ENCODE measurements at regions not wholly inside any gene's neighbourhood (a gene's known extent, or its start where the extent isn't known, plus 50 kb on each side); places are given as distances from the start of the nearest gene placed in this dataset.

DNA sequence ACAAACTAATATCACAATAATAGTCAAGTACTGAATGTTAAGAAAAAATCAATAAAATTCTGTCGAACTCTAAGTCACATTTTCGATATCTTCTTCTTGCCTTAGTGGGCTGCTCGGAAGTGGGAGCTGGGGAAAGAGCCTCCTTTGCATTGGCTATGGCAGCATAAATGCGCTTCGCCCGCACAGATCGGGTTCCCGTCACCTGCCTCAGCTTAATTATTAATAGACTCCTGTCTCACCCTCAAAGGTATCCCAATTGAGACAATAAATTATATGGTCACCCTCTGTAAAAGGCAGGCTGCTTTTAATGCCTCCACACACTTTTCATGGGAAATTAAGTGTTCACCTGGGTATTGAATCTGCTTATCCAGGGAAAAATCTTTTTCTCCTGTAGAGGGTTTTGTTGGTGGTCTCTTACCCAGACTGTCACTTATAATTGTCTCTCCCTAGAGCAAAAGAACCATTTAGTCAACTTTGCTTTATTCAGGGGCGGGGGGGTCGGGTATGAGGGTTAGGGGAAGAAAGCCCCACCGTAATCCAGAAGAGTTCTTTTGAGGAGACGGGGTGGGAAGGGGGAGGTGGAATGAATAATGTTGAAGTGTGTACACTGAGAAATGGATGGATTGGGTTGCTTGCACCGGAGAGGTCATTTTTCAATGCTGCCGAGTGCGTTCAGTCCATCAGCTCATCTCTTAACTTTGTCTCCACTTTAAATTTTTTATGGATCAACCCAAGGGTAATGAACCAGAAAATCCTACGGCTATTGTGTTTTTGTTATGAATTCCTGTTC, 682.6 kb upstream of the SGCG start:
- no peak overlapping the region; the same call in 1 of the 2 replicates for H3K4me2 ChIP-seq
- CTCF ChIA-PET = interaction anchor here (1.5 kb wide), 1 partner anchor 12 kb away, joined by 3 read pairs; no protein-coding TSS in a partner anchor
- H3K9me3 ChIP-seq = no peaks in the 10 kb centered on the region
- WGBS (ENCODE audit: low lambda C conversion rate) = 31% methylated on average over 16 of the region's 16 CpGs
- no peaks in the 10 kb centered on the region for H4K20me1 ChIP-seq (ENCODE audit: insufficient read depth)
- no peaks in the 10 kb centered on the region for H3K9me2 ChIP-seq
- TF ChIP-seq RFX5 (IDR thresholded peaks at IDR 0.05; ENCODE audit: low read length) (no peak), EZH2phosphoT487 (IDR thresholded peaks at IDR 0.05; ENCODE audit: borderline replicate concordance, low read depth) (no peak), MAX (IDR thresholded peaks at IDR 0.05; ENCODE audit: low read depth) (no peak), NRF1 (IDR thresholded peaks at IDR 0.05; ENCODE audit: low read depth, low read length) (no peak), ELF1 (IDR thresholded peaks at IDR 0.05) (no peak), SMC3 (IDR thresholded peaks at IDR 0.05; ENCODE audit: low read depth, low read length) (no peak), FOSL2 (IDR thresholded peaks at IDR 0.05; ENCODE audit: borderline replicate concordance, low read depth) (no peak), EP300 (IDR thresholded peaks at IDR 0.05; ENCODE audit: borderline replicate concordance in 1 of 2, low read depth in 1 of 2, low read length in 1 of 2) (no peak), MEF2A (IDR thresholded peaks at IDR 0.05; ENCODE audit: borderline replicate concordance, low read depth) (no peak), FOXJ3 (CRISPR knock-in tag; IDR thresholded peaks at IDR 0.05) (no peak), RAD21 (IDR thresholded peaks at IDR 0.05; ENCODE audit: low read length) (no peak), RXRA (IDR thresholded peaks at IDR 0.05; ENCODE audit: borderline replicate concordance, low read depth) (no peak), NFIC (IDR thresholded peaks at IDR 0.05; ENCODE audit: borderline replicate concordance) (no peak), TAF1 (IDR thresholded peaks at IDR 0.05; ENCODE audit: borderline replicate concordance, low read depth, low read length) (no peak), REST (IDR thresholded peaks at IDR 0.05; ENCODE audit: low read depth, low read length) (no peak), GABPA (IDR thresholded peaks at IDR 0.05; ENCODE audit: low read depth) (no peak)
- no peaks in the 10 kb centered on the region for H3K4me1 ChIP-seq (ENCODE audit: control insufficient read depth in 1 of 2, insufficient read depth in 2 of 2, low read depth in 1 of 2, low read length in 1 of 2)
- H3K36me3 ChIP-seq (replicated peaks in 1 of 2; ENCODE audit: control insufficient read depth in 1 of 2, insufficient read depth in 2 of 2, low read length in 1 of 2) = no peaks in the 10 kb centered on the region
- H3K9ac ChIP-seq = no peak overlapping the region
- no peak for DNase-seq
- no peaks in the 10 kb centered on the region for H3F3A ChIP-seq (replicated peaks; ENCODE audit: insufficient read depth)
- no peak overlapping the region for H2AFZ ChIP-seq (ENCODE audit: low read depth)
- no peaks in the 10 kb centered on the region for H3K79me2 ChIP-seq (ENCODE audit: insufficient read depth)
- no peak overlapping the region for H3K27ac ChIP-seq (ENCODE audit: low read depth in 2 of 2, low read length in 1 of 2)
- no peaks in the 10 kb centered on the region for H3K27me3 ChIP-seq (ENCODE audit: insufficient read depth)
- POLR2A ChIA-PET = no interaction called here
- no peak overlapping the region for H3K4me3 ChIP-seq (ENCODE audit: low read depth in 2 of 2, low read length in 1 of 2)

All from SK-N-SH (cell line).